ENCODE measurements at regions not wholly inside any gene's neighbourhood (a gene's known extent, or its start where the extent isn't known, plus 50 kb on each side); places are given as distances from the start of the nearest gene placed in this dataset.

DNA sequence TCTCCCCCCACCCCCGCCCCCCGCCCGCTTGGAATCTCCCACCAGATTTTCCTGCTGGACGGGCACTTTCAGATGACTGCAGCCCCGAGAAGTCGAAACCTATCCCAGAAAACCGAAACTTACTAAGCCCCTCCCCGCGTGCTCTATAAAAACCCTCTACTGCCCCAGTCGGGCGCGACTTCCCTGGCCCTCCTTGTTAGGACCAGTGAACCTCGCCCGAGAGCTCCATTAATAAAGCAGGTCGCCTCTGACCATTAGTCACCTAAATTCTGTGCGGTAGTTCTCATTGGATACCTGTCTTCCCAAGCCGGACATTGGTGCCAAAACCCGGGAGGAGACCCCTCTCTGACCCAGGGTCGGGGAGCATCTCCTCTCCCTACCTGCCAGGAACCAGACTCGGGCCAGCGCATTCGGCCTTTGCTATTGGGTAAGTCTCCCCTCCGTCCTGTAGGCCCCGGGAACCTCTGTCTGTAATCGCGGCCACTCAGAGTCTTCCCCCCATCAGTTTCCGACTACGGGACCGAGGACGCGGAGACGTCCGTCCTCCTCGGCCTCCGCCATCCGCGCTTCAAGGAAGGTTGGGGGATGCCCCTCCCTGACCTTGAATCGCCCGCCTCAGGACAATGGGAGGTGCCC is 958.0 kb downstream of the RPA4 start:
- Histone ChIP-seq H3K27me3 (no peaks in the 10 kb centered on the region), H3K4me1 (no peaks in the 10 kb centered on the region), H3K9me3 (no peaks in the 10 kb centered on the region), H3K4me3 (no peak overlapping the region), H3K36me3 (no peaks in the 10 kb centered on the region), H3K27ac (no peak overlapping the region)
- TF ChIP-seq, protein P1, sequence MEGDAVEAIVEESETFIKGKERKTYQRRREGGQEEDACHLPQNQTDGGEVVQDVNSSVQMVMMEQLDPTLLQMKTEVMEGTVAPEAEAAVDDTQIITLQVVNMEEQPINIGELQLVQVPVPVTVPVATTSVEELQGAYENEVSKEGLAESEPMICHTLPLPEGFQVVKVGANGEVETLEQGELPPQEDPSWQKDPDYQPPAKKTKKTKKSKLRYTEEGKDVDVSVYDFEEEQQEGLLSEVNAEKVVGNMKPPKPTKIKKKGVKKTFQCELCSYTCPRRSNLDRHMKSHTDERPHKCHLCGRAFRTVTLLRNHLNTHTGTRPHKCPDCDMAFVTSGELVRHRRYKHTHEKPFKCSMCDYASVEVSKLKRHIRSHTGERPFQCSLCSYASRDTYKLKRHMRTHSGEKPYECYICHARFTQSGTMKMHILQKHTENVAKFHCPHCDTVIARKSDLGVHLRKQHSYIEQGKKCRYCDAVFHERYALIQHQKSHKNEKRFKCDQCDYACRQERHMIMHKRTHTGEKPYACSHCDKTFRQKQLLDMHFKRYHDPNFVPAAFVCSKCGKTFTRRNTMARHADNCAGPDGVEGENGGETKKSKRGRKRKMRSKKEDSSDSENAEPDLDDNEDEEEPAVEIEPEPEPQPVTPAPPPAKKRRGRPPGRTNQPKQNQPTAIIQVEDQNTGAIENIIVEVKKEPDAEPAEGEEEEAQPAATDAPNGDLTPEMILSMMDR (IDR thresholded peaks at IDR 0.05) = no peak
- no peak for TF ChIP-seq POLR2A (IDR thresholded peaks at IDR 0.05)
- no peak for DNase-seq

DNA sequence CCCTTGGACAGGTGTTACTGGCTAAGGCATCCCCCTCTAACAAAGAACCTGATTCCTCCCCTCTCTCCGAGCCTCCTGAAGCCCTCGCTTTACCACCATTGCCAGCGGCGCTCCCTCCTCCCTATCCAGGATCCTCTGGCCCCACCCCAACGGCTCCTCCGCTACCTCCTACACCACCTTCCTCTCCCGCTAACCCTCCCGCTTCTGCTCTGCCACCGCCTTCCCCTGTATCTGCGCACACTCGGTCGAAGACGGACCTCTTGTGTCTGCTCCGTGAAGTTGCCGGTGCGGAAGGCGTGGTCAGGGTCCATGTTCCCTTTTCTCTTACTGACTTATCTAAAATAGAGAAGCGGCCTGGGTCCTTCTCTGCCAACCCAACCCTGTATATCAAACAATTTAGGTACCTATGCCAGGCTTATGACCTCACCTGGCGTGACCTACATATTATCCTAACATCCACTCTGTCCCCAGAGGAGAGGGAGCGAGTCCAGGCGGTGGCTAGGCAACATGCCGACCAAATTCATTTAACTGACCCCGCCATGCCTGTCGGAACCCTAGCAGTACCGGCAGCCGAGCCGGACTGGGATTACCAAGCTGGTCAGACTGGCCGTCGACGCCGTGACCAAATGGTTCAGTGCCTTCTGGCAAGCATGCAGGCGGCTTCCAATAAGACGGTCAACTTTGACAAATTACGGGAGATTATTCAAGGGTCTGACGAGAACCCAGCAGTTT is 958.9 kb downstream of the RPA4 start:
- H3K27me3 ChIP-seq = no peaks in the 10 kb centered on the region
- DNase-seq = no peak
- TF ChIP-seq, protein P1 (IDR thresholded peaks at IDR 0.05) = no peak
- no peak for TF ChIP-seq POLR2A (IDR thresholded peaks at IDR 0.05)
- H3K9me3 ChIP-seq = no peaks in the 10 kb centered on the region
- no peak overlapping the region for H3K4me3 ChIP-seq
- no peaks in the 10 kb centered on the region for H3K4me1 ChIP-seq
- H3K36me3 ChIP-seq = no peaks in the 10 kb centered on the region
- H3K27ac ChIP-seq = no peak overlapping the region

DNA sequence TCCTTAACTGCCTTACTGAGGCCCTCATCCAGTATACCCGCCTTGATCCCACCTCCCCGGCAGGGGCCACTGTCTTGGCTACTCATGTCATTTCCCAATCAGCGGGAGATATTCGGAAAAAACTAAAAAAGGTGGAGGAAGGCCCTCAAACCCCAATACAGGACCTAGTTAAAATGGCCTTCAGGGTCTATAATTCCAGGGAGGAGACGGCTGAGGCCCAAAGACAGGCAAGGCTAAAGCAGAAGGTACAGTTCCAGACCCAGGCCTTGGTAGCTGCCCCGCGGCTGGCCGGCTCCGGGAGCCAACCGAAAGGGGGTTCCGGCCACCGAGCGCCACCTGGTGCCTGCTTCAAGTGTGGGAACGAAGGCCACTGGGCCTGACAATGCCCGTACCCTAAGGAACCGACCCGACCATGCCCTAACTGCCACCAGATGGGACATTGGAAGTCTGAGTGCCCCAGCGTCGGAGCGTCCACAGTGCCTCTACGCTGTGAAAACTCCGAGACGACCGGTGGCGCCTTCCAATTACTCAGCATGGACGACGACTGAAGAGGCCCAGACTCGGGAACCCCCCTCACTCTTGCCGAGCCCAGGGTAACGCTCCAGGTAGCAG is 959.6 kb downstream of the RPA4 start:
- TF ChIP-seq, protein P1 (IDR thresholded peaks at IDR 0.05) = no peak
- no peak for TF ChIP-seq POLR2A (IDR thresholded peaks at IDR 0.05)
- Histone ChIP-seq H3K36me3 (no peaks in the 10 kb centered on the region), H3K27me3 (no peaks in the 10 kb centered on the region), H3K9me3 (no peaks in the 10 kb centered on the region), H3K4me1 (no peaks in the 10 kb centered on the region), H3K4me3 (no peak overlapping the region), H3K27ac (no peak overlapping the region)
- DNase-seq = no peak

DNA sequence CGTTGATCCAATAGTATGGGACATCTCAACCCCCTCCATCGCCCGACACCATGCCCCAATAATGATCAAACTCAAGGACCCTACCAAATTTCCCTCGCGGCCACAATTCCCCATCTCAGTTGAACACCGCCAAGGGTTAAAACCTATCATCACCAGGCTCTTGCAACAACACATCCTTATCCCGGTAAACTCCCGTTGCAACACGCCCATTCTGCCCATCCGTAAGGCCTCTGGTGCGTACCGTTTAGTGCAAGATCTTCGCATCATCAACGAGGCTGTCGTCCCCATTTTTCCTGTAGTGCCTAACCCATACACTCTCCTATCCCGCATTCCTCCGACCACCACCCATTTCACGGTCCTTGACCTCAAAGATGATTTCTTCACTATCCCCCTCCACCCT is 960.5 kb downstream of the RPA4 start:
- H3K4me1 ChIP-seq = no peaks in the 10 kb centered on the region
- H3K36me3 ChIP-seq = no peaks in the 10 kb centered on the region
- no peaks in the 10 kb centered on the region for H3K9me3 ChIP-seq
- no peaks in the 10 kb centered on the region for H3K27me3 ChIP-seq
- H3K4me3 ChIP-seq = no peak overlapping the region
- H3K27ac ChIP-seq = no peak overlapping the region
- no peak for DNase-seq
- TF ChIP-seq, protein P1 (IDR thresholded peaks at IDR 0.05) = no peak

DNA sequence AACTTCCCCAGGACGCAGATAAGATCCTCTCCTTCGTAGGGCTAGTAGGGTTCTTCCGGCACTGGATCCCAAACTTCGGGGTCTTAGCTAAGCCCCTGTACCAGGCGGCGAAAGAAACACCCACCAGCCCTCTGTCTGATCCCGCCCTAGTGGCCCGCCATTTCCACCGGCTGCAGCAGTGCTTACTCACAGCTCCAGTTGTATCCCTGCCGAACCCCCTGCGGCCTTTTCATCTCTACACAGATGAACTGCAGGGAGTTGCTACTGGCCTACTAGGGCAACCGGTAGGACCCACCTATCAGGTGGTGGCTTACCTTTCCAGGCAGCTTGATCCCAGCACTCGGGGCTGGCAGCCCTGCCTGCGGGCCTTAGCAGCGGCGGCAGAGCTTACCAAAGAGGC is 961.2 kb downstream of the RPA4 start:
- DNase-seq = no peak

More for the DNA sequence above, 961.2 kb downstream of the RPA4 start:
- no peaks in the 10 kb centered on the region for H3K27me3 ChIP-seq
- no peak overlapping the region for H3K4me3 ChIP-seq
- TF ChIP-seq, protein P1 (IDR thresholded peaks at IDR 0.05) = no peak
- TF ChIP-seq POLR2A (IDR thresholded peaks at IDR 0.05) = no peak
- H3K4me1 ChIP-seq = no peaks in the 10 kb centered on the region
- no peaks in the 10 kb centered on the region for H3K36me3 ChIP-seq
- no peaks in the 10 kb centered on the region for H3K9me3 ChIP-seq
- H3K27ac ChIP-seq = no peak overlapping the region
